ENCODE measurements at regions not wholly inside any gene's neighbourhood (a gene's known extent, or its start where the extent isn't known, plus 50 kb on each side); places are given as distances from the start of the nearest gene placed in this dataset.

- TF ChIP-seq GATA1 (IDR thresholded peaks at IDR 0.05; ENCODE audit: low read depth, low read length) (no peak), POLR2A (IDR thresholded peaks at IDR 0.05; ENCODE audit: low read length) (no peak)
- no peak for DNase-seq
Observed at GRCh38 chr12:28631831-28632230, 441.6 kb downstream of the CCDC91 start.

GRCh38 chr12:28640519-28640918, 450.3 kb downstream of the CCDC91 start:
- no peak for DNase-seq
- no peak for TF ChIP-seq GATA1 (IDR thresholded peaks at IDR 0.05; ENCODE audit: low read depth, low read length)
- no peak for TF ChIP-seq POLR2A (IDR thresholded peaks at IDR 0.05; ENCODE audit: low read length)

- DNase-seq, result no peak
- TF ChIP-seq POLR2A (IDR thresholded peaks at IDR 0.05; ENCODE audit: low read length), result no peak
- TF ChIP-seq GATA1 (IDR thresholded peaks at IDR 0.05; ENCODE audit: low read depth, low read length), result no peak
Observed at GRCh38 chr12:28645436-28645835, 455.2 kb downstream of the CCDC91 start.

GRCh38 chr12:28645891-28646290, 455.6 kb downstream of the CCDC91 start:
- TF ChIP-seq GATA1 (IDR thresholded peaks at IDR 0.05; ENCODE audit: low read depth, low read length), result no peak
- TF ChIP-seq POLR2A (IDR thresholded peaks at IDR 0.05; ENCODE audit: low read length), result no peak
- DNase-seq, result no peak

- TF ChIP-seq GATA1 (IDR thresholded peaks at IDR 0.05; ENCODE audit: low read depth, low read length) (no peak), POLR2A (IDR thresholded peaks at IDR 0.05; ENCODE audit: low read length) (no peak)
- DNase-seq, result no peak
Observed at GRCh38 chr12:28650906-28651305, 460.6 kb downstream of the CCDC91 start.

GRCh38 chr12:28652239-28652638, 462.0 kb downstream of the CCDC91 start:
- DNase-seq, result no peak

GRCh38 chr12:28681980-28682379, 467.1 kb upstream of the FAR2 start:
- DNase-seq, result no peak
- TF ChIP-seq POLR2A (IDR thresholded peaks at IDR 0.05; ENCODE audit: low read length), result no peak
- TF ChIP-seq GATA1 (IDR thresholded peaks at IDR 0.05; ENCODE audit: low read depth, low read length), result no peak

More at GRCh38 chr12:28652239-28652638, 462.0 kb downstream of the CCDC91 start:
- no peak for TF ChIP-seq GATA1 (IDR thresholded peaks at IDR 0.05; ENCODE audit: low read depth, low read length)
- no peak for TF ChIP-seq POLR2A (IDR thresholded peaks at IDR 0.05; ENCODE audit: low read length)

- TF ChIP-seq GATA1 (IDR thresholded peaks at IDR 0.05; ENCODE audit: low read depth, low read length) (no peak), POLR2A (IDR thresholded peaks at IDR 0.05; ENCODE audit: low read length) (no peak)
- DNase-seq, result no peak
Observed at GRCh38 chr12:28683366-28683765, 465.7 kb upstream of the FAR2 start.

GRCh38 chr12:28689398-28690175, 459.5 kb upstream of the FAR2 start:
- no peak for DNase-seq
- no peak for TF ChIP-seq POLR2A (IDR thresholded peaks at IDR 0.05; ENCODE audit: low read length)

- DNase-seq, result no peak
- TF ChIP-seq GATA1 (IDR thresholded peaks at IDR 0.05; ENCODE audit: low read depth, low read length), result no peak
Observed at GRCh38 chr12:28693565-28694219, 455.4 kb upstream of the FAR2 start.

GRCh38 chr12:28698553-28698952, 450.5 kb upstream of the FAR2 start:
- no peak for DNase-seq
- TF ChIP-seq POLR2A (IDR thresholded peaks at IDR 0.05; ENCODE audit: low read length) (no peak), GATA1 (IDR thresholded peaks at IDR 0.05; ENCODE audit: low read depth, low read length) (no peak)

- TF ChIP-seq POLR2A (IDR thresholded peaks at IDR 0.05; ENCODE audit: low read length) (no peak), GATA1 (IDR thresholded peaks at IDR 0.05; ENCODE audit: low read depth, low read length) (no peak)
- no peak for DNase-seq
Observed at GRCh38 chr12:28699029-28699428, 450.0 kb upstream of the FAR2 start.

- TF ChIP-seq GATA1 (IDR thresholded peaks at IDR 0.05; ENCODE audit: low read depth, low read length) (no peak), POLR2A (IDR thresholded peaks at IDR 0.05; ENCODE audit: low read length) (no peak)
- DNase-seq, result no peak
Observed at GRCh38 chr12:28700161-28700560, 448.9 kb upstream of the FAR2 start.

- TF ChIP-seq POLR2A (IDR thresholded peaks at IDR 0.05; ENCODE audit: low read length), result no peak
- TF ChIP-seq GATA1 (IDR thresholded peaks at IDR 0.05; ENCODE audit: low read depth, low read length), result no peak
- DNase-seq, result no peak
Observed at GRCh38 chr12:28704477-28705169, 444.5 kb upstream of the FAR2 start.

Measured in erythroblast (primary cell).